ENCODE measurements at regions not wholly inside any gene's neighbourhood (a gene's known extent, or its start where the extent isn't known, plus 50 kb on each side); places are given as distances from the start of the nearest gene placed in this dataset.

GRCh38 chr2:136359121-136359965 is 241.4 kb upstream of the CXCR4 start:
- DNase-seq (ENCODE audit: low read depth), result no peak
- TF ChIP-seq, protein P1, sequence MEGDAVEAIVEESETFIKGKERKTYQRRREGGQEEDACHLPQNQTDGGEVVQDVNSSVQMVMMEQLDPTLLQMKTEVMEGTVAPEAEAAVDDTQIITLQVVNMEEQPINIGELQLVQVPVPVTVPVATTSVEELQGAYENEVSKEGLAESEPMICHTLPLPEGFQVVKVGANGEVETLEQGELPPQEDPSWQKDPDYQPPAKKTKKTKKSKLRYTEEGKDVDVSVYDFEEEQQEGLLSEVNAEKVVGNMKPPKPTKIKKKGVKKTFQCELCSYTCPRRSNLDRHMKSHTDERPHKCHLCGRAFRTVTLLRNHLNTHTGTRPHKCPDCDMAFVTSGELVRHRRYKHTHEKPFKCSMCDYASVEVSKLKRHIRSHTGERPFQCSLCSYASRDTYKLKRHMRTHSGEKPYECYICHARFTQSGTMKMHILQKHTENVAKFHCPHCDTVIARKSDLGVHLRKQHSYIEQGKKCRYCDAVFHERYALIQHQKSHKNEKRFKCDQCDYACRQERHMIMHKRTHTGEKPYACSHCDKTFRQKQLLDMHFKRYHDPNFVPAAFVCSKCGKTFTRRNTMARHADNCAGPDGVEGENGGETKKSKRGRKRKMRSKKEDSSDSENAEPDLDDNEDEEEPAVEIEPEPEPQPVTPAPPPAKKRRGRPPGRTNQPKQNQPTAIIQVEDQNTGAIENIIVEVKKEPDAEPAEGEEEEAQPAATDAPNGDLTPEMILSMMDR (conservative IDR thresholded peaks at IDR 0.05; ENCODE audit: low read depth, low read length), result no peak

DNA sequence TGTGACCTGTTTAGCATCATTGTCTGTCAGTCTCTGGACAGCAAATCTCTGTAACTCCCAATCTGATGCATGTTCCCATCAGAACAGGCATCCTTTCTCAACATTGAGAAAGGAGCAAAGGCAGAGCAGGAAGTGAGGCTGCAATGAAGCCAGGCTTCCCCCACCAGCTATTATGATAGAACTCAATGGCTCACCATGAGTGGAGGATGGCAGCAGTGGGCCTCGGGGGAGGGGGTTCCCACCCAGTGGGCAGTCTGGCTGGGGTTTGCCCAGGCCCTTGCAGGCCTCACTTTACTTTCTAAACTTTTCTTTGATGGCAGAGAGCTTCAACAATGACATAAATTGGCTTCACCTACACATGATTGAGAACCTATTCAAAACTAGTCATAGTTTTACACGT is 240.6 kb upstream of the CXCR4 start:
- DNase-seq (ENCODE audit: low read depth), result no peak
- no peak overlapping the region for H3K4me3 ChIP-seq (ENCODE audit: low read depth, low read length)
- TF ChIP-seq, protein P1 (conservative IDR thresholded peaks at IDR 0.05; ENCODE audit: low read depth, low read length), result no peak

More at GRCh38 chr2:136359121-136359965, 241.4 kb upstream of the CXCR4 start:
- no peak overlapping the region for H3K4me3 ChIP-seq (ENCODE audit: low read depth, low read length)

- no peak for DNase-seq (ENCODE audit: low read depth)
- TF ChIP-seq, protein P1 (conservative IDR thresholded peaks at IDR 0.05; ENCODE audit: low read depth, low read length), result no peak
- H3K4me3 ChIP-seq (ENCODE audit: low read depth, low read length), result no peak overlapping the region
Measured at GRCh38 chr2:136357007-136357380, 239.0 kb upstream of the CXCR4 start.

- no peak for DNase-seq (ENCODE audit: low read depth)
- TF ChIP-seq, protein P1 (conservative IDR thresholded peaks at IDR 0.05; ENCODE audit: low read depth, low read length), result no peak
- no peak overlapping the region for H3K4me3 ChIP-seq (ENCODE audit: low read depth, low read length)
Measured at GRCh38 chr2:136356125-136357006, 238.4 kb upstream of the CXCR4 start.

DNA sequence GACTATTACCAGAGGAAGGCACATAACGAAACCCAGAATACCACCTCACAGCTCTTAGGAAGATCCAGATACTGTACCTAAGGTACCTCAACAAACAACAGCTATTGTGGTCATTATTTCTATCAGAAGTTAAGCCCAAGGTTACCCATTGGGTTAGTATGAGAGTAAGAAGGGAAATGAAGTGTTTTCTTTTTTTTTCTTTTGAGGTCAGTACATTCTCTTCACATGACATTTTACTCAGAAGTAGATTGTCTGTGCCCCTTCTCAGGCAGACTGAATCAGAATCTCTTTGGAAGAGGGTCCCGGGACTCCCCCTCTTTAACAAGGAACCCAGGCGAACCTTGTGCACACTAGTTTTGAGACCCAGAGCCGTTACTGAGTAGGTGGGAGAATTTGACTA is 233.7 kb upstream of the CXCR4 start:
- TF ChIP-seq, protein P1 (conservative IDR thresholded peaks at IDR 0.05; ENCODE audit: low read depth, low read length), result no peak
- no peak overlapping the region for H3K4me3 ChIP-seq (ENCODE audit: low read depth, low read length)
- no peak for DNase-seq (ENCODE audit: low read depth)

DNA sequence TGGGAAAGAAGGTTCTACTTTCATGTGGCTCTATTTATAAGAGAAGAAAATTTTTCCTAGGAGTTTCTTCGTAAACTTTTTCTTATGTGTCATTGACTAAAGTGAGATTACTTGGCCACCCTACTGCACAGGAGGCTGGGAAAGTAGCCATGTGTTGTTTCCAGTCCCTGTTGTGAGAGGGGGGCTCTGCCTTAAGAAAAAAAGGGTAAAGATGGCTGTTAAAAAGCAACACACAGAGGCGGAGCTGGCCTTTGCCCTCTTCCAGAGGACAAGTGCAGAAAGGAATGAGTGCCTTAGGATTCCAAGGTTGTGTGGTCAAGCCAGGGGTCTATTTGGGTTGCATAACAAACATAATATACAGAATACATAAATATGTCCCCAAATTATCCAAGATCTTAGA is 230.0 kb upstream of the CXCR4 start:
- no peak for DNase-seq (ENCODE audit: low read depth)
- no peak overlapping the region for H3K4me3 ChIP-seq (ENCODE audit: low read depth, low read length)
- TF ChIP-seq, protein P1 (conservative IDR thresholded peaks at IDR 0.05; ENCODE audit: low read depth, low read length), result no peak
